ENCODE measurements at regions not wholly inside any gene's neighbourhood (a gene's known extent, or its start where the extent isn't known, plus 50 kb on each side); places are given as distances from the start of the nearest gene placed in this dataset.

GRCh38 chr12:91959220-91959619 is 186.4 kb downstream of the BTG1 start:
- Mint-ChIP-seq H3K4me3 (no peak overlapping the region), H3K27ac (no peak overlapping the region), H3K9me3 (peaks cover 0 to 44% (median 8%) of the 10 kb centered on the region in 11 donors), H3K27me3 (no peaks in the 10 kb centered on the region), H3K4me1 (peaks cover 0 to 18% (median 8%) of the 10 kb centered on the region in 7 donors), H3K36me3 (peaks cover 0 to 29% (median 10%) of the 10 kb centered on the region in 5 donors)
- POLR2A ChIA-PET, result interaction anchor here (1.0 to 1.6 kb wide), 2 partner anchors 9 to 55 kb away, joined by 3 to 4 read pairs; no protein-coding TSS in a partner anchor
- Histone ChIP-seq H3K36me3 (ENCODE audit: control insufficient read depth in 2 of 3, insufficient read depth in 3 of 3, low read length in 3 of 3) (no peaks in the 10 kb centered on the region), H3K4me1 (ENCODE audit: control insufficient read depth in 2 of 2, insufficient read depth in 2 of 2, low read length in 2 of 2) (no peaks in the 10 kb centered on the region), H3K4me3 (ENCODE audit: low read length) (no peak overlapping the region), H3K27ac (ENCODE audit: low read depth, low read length) (no peak overlapping the region), H3K9me3 (ENCODE audit: control insufficient read depth in 2 of 3, low read length in 3 of 3) (no peaks in the 10 kb centered on the region), H3K27me3 (ENCODE audit: control insufficient read depth in 2 of 2, insufficient read depth in 2 of 2, low read length in 2 of 2) (no peaks in the 10 kb centered on the region)
- DNase-seq (no peak), ATAC-seq (no peak)
- intact Hi-C loops (cut with micrococcal nuclease), result no loop called here
- CTCF ChIA-PET, result interaction anchor here (0.8 kb wide), 1 partner anchor 17 kb away, joined by 3 read pairs; no protein-coding TSS in a partner anchor

DNA sequence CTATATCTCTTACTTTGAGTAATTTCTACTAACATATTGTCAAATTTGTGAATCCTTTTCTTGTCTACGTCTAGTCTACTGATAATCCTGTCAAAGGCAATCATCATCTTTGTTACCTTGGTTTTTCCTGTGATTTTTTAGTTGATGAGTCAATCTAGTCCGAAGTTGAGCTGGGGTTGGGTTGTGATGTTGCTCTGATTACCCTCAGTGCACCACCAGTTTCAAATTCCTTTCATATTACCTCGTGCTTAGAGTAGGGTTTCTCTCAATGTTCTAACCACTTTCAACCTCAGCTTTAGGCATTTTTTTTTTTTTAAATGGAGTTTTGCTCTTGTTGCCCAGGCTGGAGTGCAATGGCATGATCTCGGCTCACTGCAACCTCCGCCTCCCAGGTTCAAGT is 186.8 kb downstream of the BTG1 start:
- Mint-ChIP-seq H3K4me3 (no peak overlapping the region), H3K27me3 (no peaks in the 10 kb centered on the region), H3K4me1 (peaks cover 0 to 20% (median 8%) of the 10 kb centered on the region in 7 donors), H3K27ac (peak overlapping the region in 1 of 9 donors; percentile 43), H3K9me3 (peaks cover 0 to 44% (median 8%) of the 10 kb centered on the region in 11 donors), H3K36me3 (peaks cover 0 to 28% (median 10%) of the 10 kb centered on the region in 5 donors)
- ChIA-PET POLR2A (interaction anchor here (0.6 to 1.6 kb wide), 2 partner anchors 9 to 152 kb away, joined by 3 to 4 read pairs; no protein-coding TSS in a partner anchor), CTCF (interaction anchor here (0.8 kb wide), 1 partner anchor 17 kb away, joined by 3 read pairs; no protein-coding TSS in a partner anchor)
- no peaks in the 10 kb centered on the region for H3K27me3 ChIP-seq (ENCODE audit: control insufficient read depth in 2 of 2, insufficient read depth in 2 of 2, low read length in 2 of 2)
- intact Hi-C loops (cut with micrococcal nuclease), result no loop called here
- ATAC-seq, result no peak
- H3K27ac ChIP-seq (ENCODE audit: low read depth, low read length), result no peak overlapping the region
- H3K4me1 ChIP-seq (ENCODE audit: control insufficient read depth in 2 of 2, insufficient read depth in 2 of 2, low read length in 2 of 2), result no peaks in the 10 kb centered on the region
- no peak for DNase-seq
- H3K4me3 ChIP-seq (ENCODE audit: low read length), result no peak overlapping the region
- no peaks in the 10 kb centered on the region for H3K9me3 ChIP-seq (ENCODE audit: control insufficient read depth in 2 of 3, low read length in 3 of 3)
- H3K36me3 ChIP-seq (ENCODE audit: control insufficient read depth in 2 of 3, insufficient read depth in 3 of 3, low read length in 3 of 3), result no peaks in the 10 kb centered on the region

GRCh38 chr12:91954747-91955146 is 190.9 kb downstream of the BTG1 start:
- ATAC-seq (no peak), DNase-seq (no peak)
- no peaks in the 10 kb centered on the region for H3K4me1 ChIP-seq (ENCODE audit: control insufficient read depth in 2 of 2, insufficient read depth in 2 of 2, low read length in 2 of 2)
- H3K27ac ChIP-seq (ENCODE audit: low read depth, low read length), result no peak overlapping the region
- intact Hi-C loops (cut with micrococcal nuclease), result no loop called here
- Mint-ChIP-seq H3K27me3 (no peaks in the 10 kb centered on the region), H3K4me1 (peaks cover 0 to 26% (median 5%) of the 10 kb centered on the region in 7 donors), H3K36me3 (peaks cover 0 to 11% (median 5%) of the 10 kb centered on the region in 5 donors), H3K4me3 (no peak overlapping the region), H3K9me3 (peaks cover 0 to 36% (median 8%) of the 10 kb centered on the region in 11 donors), H3K27ac (peak overlapping the region in 6 of 9 donors; percentile 2 to 64 (median 29))
- H3K4me3 ChIP-seq (ENCODE audit: low read length), result no peak overlapping the region
- ChIA-PET CTCF (interaction anchor here (0.6 to 0.9 kb wide), 2 partner anchors 187 to 375 kb away, joined by 3 read pairs; no protein-coding TSS in a partner anchor), POLR2A (interaction anchor here (0.7 to 1.4 kb wide), 4 partner anchors 8 to 344 kb away, joined by 3 to 4 read pairs (median 4); partner anchors contain the start of gene BTG1)
- H3K36me3 ChIP-seq (ENCODE audit: control insufficient read depth in 2 of 3, insufficient read depth in 3 of 3, low read length in 3 of 3), result no peaks in the 10 kb centered on the region
- no peaks in the 10 kb centered on the region for H3K9me3 ChIP-seq (ENCODE audit: control insufficient read depth in 2 of 3, low read length in 3 of 3)
- no peaks in the 10 kb centered on the region for H3K27me3 ChIP-seq (ENCODE audit: control insufficient read depth in 2 of 2, insufficient read depth in 2 of 2, low read length in 2 of 2)

DNA sequence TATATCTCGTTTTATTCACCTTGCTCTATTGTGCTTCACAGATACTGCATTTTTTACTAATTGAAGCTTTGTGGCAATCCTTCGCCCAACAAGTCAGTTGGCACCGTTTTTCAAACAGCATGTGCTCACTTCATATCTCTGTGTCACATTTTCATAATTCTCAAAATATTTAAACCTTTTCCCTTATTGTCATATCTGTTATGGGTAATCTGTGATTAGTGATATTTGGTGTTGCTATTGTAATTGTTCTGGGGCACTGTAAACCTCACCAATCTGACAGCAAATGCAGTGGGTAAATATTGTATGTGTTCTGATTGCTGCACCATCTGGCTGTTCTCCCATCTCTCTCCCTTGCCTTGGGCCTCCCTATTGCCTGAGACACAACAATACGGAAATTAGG is 191.3 kb downstream of the BTG1 start:
- Mint-ChIP-seq H3K36me3 (peaks cover 0 to 11% (median 5%) of the 10 kb centered on the region in 5 donors), H3K4me3 (no peak overlapping the region), H3K27me3 (no peaks in the 10 kb centered on the region), H3K4me1 (peaks cover 0 to 26% (median 5%) of the 10 kb centered on the region in 7 donors), H3K9me3 (peaks cover 0 to 36% (median 8%) of the 10 kb centered on the region in 11 donors), H3K27ac (peak overlapping the region in 5 of 9 donors; percentile 2 to 64 (median 41))
- Histone ChIP-seq H3K9me3 (ENCODE audit: control insufficient read depth in 2 of 3, low read length in 3 of 3) (no peaks in the 10 kb centered on the region), H3K27me3 (ENCODE audit: control insufficient read depth in 2 of 2, insufficient read depth in 2 of 2, low read length in 2 of 2) (no peaks in the 10 kb centered on the region), H3K4me1 (ENCODE audit: control insufficient read depth in 2 of 2, insufficient read depth in 2 of 2, low read length in 2 of 2) (no peaks in the 10 kb centered on the region), H3K4me3 (ENCODE audit: low read length) (no peak overlapping the region), H3K27ac (ENCODE audit: low read depth, low read length) (no peak overlapping the region), H3K36me3 (ENCODE audit: control insufficient read depth in 2 of 3, insufficient read depth in 3 of 3, low read length in 3 of 3) (no peaks in the 10 kb centered on the region)
- ATAC-seq, result no peak
- CTCF ChIA-PET, result interaction anchor here (0.6 kb wide), 1 partner anchor 188 kb away, joined by 3 read pairs; no protein-coding TSS in a partner anchor
- DNase-seq, result no peak
- intact Hi-C loops (cut with micrococcal nuclease), result no loop called here
- POLR2A ChIA-PET, result interaction anchor here (1.0 to 1.4 kb wide), 3 partner anchors 8 to 192 kb away, joined by 4 read pairs; partner anchors contain the start of gene BTG1

- no peaks in the 10 kb centered on the region for H3K27me3 ChIP-seq (ENCODE audit: control insufficient read depth in 2 of 2, insufficient read depth in 2 of 2, low read length in 2 of 2)
- H3K27me3 Mint-ChIP-seq, result no peaks in the 10 kb centered on the region
- no peak overlapping the region for H3K27ac ChIP-seq (ENCODE audit: low read depth, low read length)
- H3K4me1 ChIP-seq (ENCODE audit: control insufficient read depth in 2 of 2, insufficient read depth in 2 of 2, low read length in 2 of 2), result peaks cover 3 to 4% of the 10 kb centered on the region in 2 donors
- DNase-seq, result no peak
- H3K4me3 Mint-ChIP-seq, result no peak overlapping the region
- intact Hi-C loops (cut with micrococcal nuclease), result no loop called here
- no peak for ATAC-seq
- H3K36me3 Mint-ChIP-seq, result peaks cover 0 to 11% (median 5%) of the 10 kb centered on the region in 5 donors
- H3K9me3 ChIP-seq (ENCODE audit: control insufficient read depth in 2 of 3, low read length in 3 of 3), result no peaks in the 10 kb centered on the region
- no peak overlapping the region for H3K27ac Mint-ChIP-seq
- H3K36me3 ChIP-seq (ENCODE audit: control insufficient read depth in 2 of 3, insufficient read depth in 3 of 3, low read length in 3 of 3), result no peaks in the 10 kb centered on the region
- H3K4me1 Mint-ChIP-seq, result peaks cover 2 to 35% (median 8%) of the 10 kb centered on the region in 7 donors
- peaks cover 0 to 28% (median 4%) of the 10 kb centered on the region in 11 donors for H3K9me3 Mint-ChIP-seq
- ChIA-PET POLR2A (no interaction called here), CTCF (interaction anchor here (0.6 kb wide), 1 partner anchor 24 kb away, joined by 4 read pairs; no protein-coding TSS in a partner anchor)
- no peak overlapping the region for H3K4me3 ChIP-seq (ENCODE audit: low read length)
Observed at GRCh38 chr12:91952916-91953315, 192.7 kb downstream of the BTG1 start.

DNA sequence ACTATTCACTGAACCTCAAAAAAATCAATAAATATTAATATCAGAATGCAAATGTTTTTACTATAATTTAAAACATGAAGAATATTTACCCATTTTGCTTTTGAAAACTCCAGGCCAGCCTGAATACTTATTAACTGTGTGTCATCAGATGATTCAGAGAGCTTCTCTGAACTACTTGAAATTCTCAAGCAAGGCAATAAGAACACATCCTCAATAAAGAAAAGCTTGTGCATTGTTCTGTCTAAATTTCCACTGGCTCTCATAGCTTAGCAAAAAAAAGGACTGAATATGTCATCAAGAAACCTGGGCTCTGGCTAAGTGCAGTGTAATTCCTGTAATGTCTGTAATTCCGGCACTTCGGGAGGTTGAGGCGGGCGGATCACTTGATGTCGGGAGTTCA is 194.1 kb downstream of the BTG1 start:
- H3K4me3 ChIP-seq (ENCODE audit: low read length), result no peak overlapping the region
- Mint-ChIP-seq H3K36me3 (peaks cover 0 to 11% (median 5%) of the 10 kb centered on the region in 5 donors), H3K27me3 (no peaks in the 10 kb centered on the region), H3K27ac (no peak overlapping the region), H3K9me3 (peaks cover 0 to 17% (median 3%) of the 10 kb centered on the region in 11 donors), H3K4me3 (no peak overlapping the region), H3K4me1 (peaks cover 5 to 44% (median 14%) of the 10 kb centered on the region in 7 donors)
- H3K27me3 ChIP-seq (ENCODE audit: control insufficient read depth in 2 of 2, insufficient read depth in 2 of 2, low read length in 2 of 2), result no peaks in the 10 kb centered on the region
- ATAC-seq (no peak), DNase-seq (no peak)
- H3K36me3 ChIP-seq (ENCODE audit: control insufficient read depth in 2 of 3, insufficient read depth in 3 of 3, low read length in 3 of 3), result no peaks in the 10 kb centered on the region
- no peak overlapping the region for H3K27ac ChIP-seq (ENCODE audit: low read depth, low read length)
- ChIA-PET POLR2A (no interaction called here), CTCF (no interaction called here)
- intact Hi-C loops (cut with micrococcal nuclease), result no loop called here
- H3K4me1 ChIP-seq (ENCODE audit: control insufficient read depth in 2 of 2, insufficient read depth in 2 of 2, low read length in 2 of 2), result peaks cover 3 to 4% of the 10 kb centered on the region in 2 donors
- no peaks in the 10 kb centered on the region for H3K9me3 ChIP-seq (ENCODE audit: control insufficient read depth in 2 of 3, low read length in 3 of 3)
